Astrocyte (in vitro differentiated cells and primary cell): ENCODE measurements at regions not wholly inside any gene's neighbourhood (a gene's known extent, or its start where the extent isn't known, plus 50 kb on each side); places are given as distances from the start of the nearest gene placed in this dataset.

Source experiments
- DNase-seq: peaks from one replicate; pipeline ENCODE4 v3.0.0-alpha.2; 2010; ENCODE audit warnings: low read depth
- FAIRE-seq: peaks from 2 replicates; lab custom pipeline; 2011; peaks lifted over from hg19 to GRCh38; lab: Jason Lieb, UNC
- H2AFZ ChIP-seq: 2 replicates; pipeline ENCODE4 v1.6.0; 2012; ENCODE audit warnings: low read depth, low read length, inconsistent platforms
- H3K27ac ChIP-seq: 2 replicates; pipeline ENCODE4 v1.5.1; 2011; ENCODE audit warnings: low read depth, low read length, inconsistent platforms
- H3K27me3 ChIP-seq: 2 replicates; pipeline ENCODE4 v1.6.0; 2011; ENCODE audit warnings: low read length, inconsistent platforms; ENCODE audit not compliant: insufficient read depth
- H3K36me3 ChIP-seq: 2 replicates; pipeline ENCODE4 v1.5.1; 2011; ENCODE audit warnings: low read length, inconsistent platforms; ENCODE audit not compliant: insufficient read depth
- H3K4me1 ChIP-seq: 2 replicates; pipeline ENCODE4 v1.5.1; 2011; ENCODE audit warnings: low read length, inconsistent platforms; ENCODE audit not compliant: insufficient read depth
- H3K4me2 ChIP-seq: 2 replicates; pipeline ENCODE4 v1.6.0; 2012; ENCODE audit warnings: low read length, inconsistent platforms
- H3K4me3 ChIP-seq: 2 replicates; pipeline ENCODE4 v1.5.1; 2011; ENCODE audit warnings: low read depth, mild to moderate bottlenecking, low read length, inconsistent platforms; ENCODE audit not compliant: insufficient read depth
- H3K79me2 ChIP-seq: 2 replicates; pipeline ENCODE4 v1.6.0; 2012; ENCODE audit warnings: mild to moderate bottlenecking, low read length, inconsistent platforms; ENCODE audit not compliant: insufficient read depth
- H3K9ac ChIP-seq: 2 replicates; pipeline ENCODE4 v1.6.0; 2012; ENCODE audit warnings: mild to moderate bottlenecking, low read length, inconsistent platforms
- H3K9me3 ChIP-seq: 2 replicates; pipeline ENCODE4 v1.5.1; 2012; ENCODE audit warnings: low read depth, mild to moderate bottlenecking, low read length, inconsistent platforms; ENCODE audit not compliant: insufficient read depth
- H4K20me1 ChIP-seq: 2 replicates; pipeline ENCODE4 v1.6.0; 2012; ENCODE audit warnings: low read length, inconsistent platforms; ENCODE audit not compliant: insufficient read depth
- H3K27ac Mint-ChIP-seq: one replicate; pipeline ENCODE4 v1.8.0; 2021; ENCODE audit warnings: mild to moderate bottlenecking, mixed read lengths; ENCODE audit not compliant: unreplicated experiment
- H3K27me3 Mint-ChIP-seq: one replicate; pipeline ENCODE4 v1.8.0; 2021; ENCODE audit warnings: low read depth, mixed read lengths; ENCODE audit not compliant: unreplicated experiment
- H3K36me3 Mint-ChIP-seq: one replicate; pipeline ENCODE4 v1.8.0; 2021; ENCODE audit warnings: low read depth, mixed read lengths; ENCODE audit not compliant: unreplicated experiment
- H3K4me1 Mint-ChIP-seq: one replicate; pipeline ENCODE4 v1.8.0; 2021; ENCODE audit warnings: low read depth, mixed read lengths; ENCODE audit not compliant: unreplicated experiment
- H3K4me3 Mint-ChIP-seq: one replicate; pipeline ENCODE4 v1.8.0; 2021; ENCODE audit warnings: mild to moderate bottlenecking, moderate library complexity, mixed read lengths; ENCODE audit not compliant: unreplicated experiment
- H3K9me3 Mint-ChIP-seq: one replicate; pipeline ENCODE4 v1.8.0; 2021; ENCODE audit warnings: mild to moderate bottlenecking, mixed read lengths; ENCODE audit not compliant: unreplicated experiment
- CTCF ChIP-seq: IDR thresholded peaks from 2 replicates; pipeline ENCODE4 v1.5.1; 2011; ENCODE audit warnings: low read depth, mild to moderate bottlenecking, inconsistent platforms, low read length, moderate library complexity; ENCODE audit not compliant: insufficient read depth
- EZH2 ChIP-seq: IDR thresholded peaks from 2 replicates; pipeline ENCODE4 v1.6.1; 2012; ENCODE audit warnings: mild to moderate bottlenecking, low read length, inconsistent platforms; ENCODE audit not compliant: insufficient read depth

- no peak for FAIRE-seq
- peaks cover 1% of the 10 kb centered on the region for H3K4me1 Mint-ChIP-seq
- H3K9me3 Mint-ChIP-seq, result no peaks in the 10 kb centered on the region
- Histone ChIP-seq H3K36me3 (no peaks in the 10 kb centered on the region), H3K79me2 (no peaks in the 10 kb centered on the region), H3K27ac (no peak overlapping the region), H3K9ac (no peak overlapping the region), H3K27me3 (no peaks in the 10 kb centered on the region), H3K4me1 (no peaks in the 10 kb centered on the region), H3K9me3 (no peaks in the 10 kb centered on the region), H3K4me3 (no peak overlapping the region), H3K4me2 (no peak overlapping the region), H2AFZ (no peak overlapping the region), H4K20me1 (no peaks in the 10 kb centered on the region)
- H3K27me3 Mint-ChIP-seq, result no peaks in the 10 kb centered on the region
- TF ChIP-seq EZH2 (no peak), CTCF (no peak)
- no peak for DNase-seq
- H3K36me3 Mint-ChIP-seq, result no peaks in the 10 kb centered on the region
- H3K4me3 Mint-ChIP-seq, result no peak overlapping the region
- no peak overlapping the region for H3K27ac Mint-ChIP-seq
Measured at GRCh38 chrX:43239356-43239755, 416.7 kb upstream of the MAOA start.

GRCh38 chrX:43255596-43255995 is 400.5 kb upstream of the MAOA start:
- Histone ChIP-seq H3K27ac (no peak overlapping the region), H3K4me1 (no peaks in the 10 kb centered on the region), H3K4me3 (no peak overlapping the region), H3K79me2 (no peaks in the 10 kb centered on the region), H2AFZ (no peak overlapping the region), H3K9ac (no peak overlapping the region), H3K27me3 (no peaks in the 10 kb centered on the region), H3K9me3 (no peaks in the 10 kb centered on the region), H3K36me3 (no peaks in the 10 kb centered on the region), H4K20me1 (no peaks in the 10 kb centered on the region), H3K4me2 (no peak overlapping the region)
- peaks cover 2% of the 10 kb centered on the region for H3K27me3 Mint-ChIP-seq
- H3K4me3 Mint-ChIP-seq, result no peak overlapping the region
- no peaks in the 10 kb centered on the region for H3K36me3 Mint-ChIP-seq
- FAIRE-seq (no peak), DNase-seq (no peak)
- no peaks in the 10 kb centered on the region for H3K4me1 Mint-ChIP-seq
- TF ChIP-seq CTCF (no peak), EZH2 (no peak)
- peaks cover 2% of the 10 kb centered on the region for H3K9me3 Mint-ChIP-seq
- H3K27ac Mint-ChIP-seq, result no peak overlapping the region

- FAIRE-seq, result no peak
- Histone ChIP-seq H3K9me3 (no peaks in the 10 kb centered on the region), H3K4me2 (no peak overlapping the region), H3K79me2 (no peaks in the 10 kb centered on the region), H3K27ac (no peak overlapping the region), H3K27me3 (no peaks in the 10 kb centered on the region), H3K4me1 (no peaks in the 10 kb centered on the region), H4K20me1 (no peaks in the 10 kb centered on the region), H3K9ac (no peak overlapping the region), H3K4me3 (no peak overlapping the region), H3K36me3 (no peaks in the 10 kb centered on the region), H2AFZ (no peak overlapping the region)
- no peak overlapping the region for H3K4me3 Mint-ChIP-seq
- H3K27me3 Mint-ChIP-seq, result no peaks in the 10 kb centered on the region
- H3K36me3 Mint-ChIP-seq, result no peaks in the 10 kb centered on the region
- H3K27ac Mint-ChIP-seq, result no peak overlapping the region
- no peaks in the 10 kb centered on the region for H3K4me1 Mint-ChIP-seq
- TF ChIP-seq CTCF (no peak), EZH2 (no peak)
- no peaks in the 10 kb centered on the region for H3K9me3 Mint-ChIP-seq
- no peak for DNase-seq
Measured at GRCh38 chrX:43266487-43266886, 389.6 kb upstream of the MAOA start.
